ENCODE measurements at regions not wholly inside any gene's neighbourhood (a gene's known extent, or its start where the extent isn't known, plus 50 kb on each side); places are given as distances from the start of the nearest gene placed in this dataset.

- in situ Hi-C loops (cut with MboI; ENCODE audit: low sequenced_read_pairs) = no loop called here
- no peak overlapping the region for H2BK5ac ChIP-seq (ENCODE audit: low read depth, low read length, poor library complexity, severe bottlenecking)
- no CpG with 5 or more reads among the region's 4 CpGs for WGBS, 2 experiments (ENCODE audit: extremely low coverage in 2 of 2, insufficient read length in 1 of 2)
- peaks cover 7% of the 10 kb centered on the region for H3K9me1 ChIP-seq (ENCODE audit: insufficient read depth, low read length)
- H3K4me3 ChIP-seq (ENCODE audit: insufficient read depth, low read depth, low read length) = no peak overlapping the region
- no peaks in the 10 kb centered on the region for H3K27me3 ChIP-seq (ENCODE audit: control insufficient read depth, insufficient read depth, low read length)
- no peak overlapping the region for H2BK120ac ChIP-seq (ENCODE audit: low read depth, low read length)
- H4K5ac ChIP-seq (ENCODE audit: low read depth, low read length) = no peak overlapping the region
- H3K36me3 ChIP-seq (ENCODE audit: control insufficient read depth, insufficient read depth, low read length) = no peaks in the 10 kb centered on the region
- BruUV-seq (replicated peaks) = no TSS peak
- H3K14ac ChIP-seq (replicated peaks; ENCODE audit: low read depth, low read length) = no peak overlapping the region
- H2BK20ac ChIP-seq (ENCODE audit: low read depth, low read length) = no peak overlapping the region
- TF ChIP-seq RAD21 (IDR thresholded peaks at IDR 0.05; ENCODE audit: low read length) (no peak), MAFK (IDR thresholded peaks at IDR 0.05; ENCODE audit: low read depth, low read length) (no peak), CHD1 (IDR thresholded peaks at IDR 0.05; ENCODE audit: low read depth, low read length) (no peak), BHLHE40 (IDR thresholded peaks at IDR 0.05; ENCODE audit: low read depth, low read length) (no peak)
- no peak overlapping the region for H3K4me2 ChIP-seq (ENCODE audit: low read depth, low read length)
- POLR2A ChIA-PET (ENCODE audit: unreplicated experiment) = no interaction called here
- H3K4ac ChIP-seq (ENCODE audit: low read depth, low read length) = no peak overlapping the region
- peaks cover 11% of the 10 kb centered on the region for H3K4me1 ChIP-seq (ENCODE audit: control insufficient read depth, insufficient read depth, low read length)
- H4K91ac ChIP-seq (ENCODE audit: insufficient read depth, low read depth, low read length) = no peak overlapping the region
- H3K79me1 ChIP-seq (ENCODE audit: low read depth in 1 of 2, low read length in 2 of 2) = no peaks in the 10 kb centered on the region
- no peak overlapping the region for H2AK5ac ChIP-seq (ENCODE audit: low read depth, low read length)
- dilution Hi-C loops (cut with HindIII; ENCODE audit: low sequenced_read_pairs, unreplicated experiment) = no loop called here
- H3K23ac ChIP-seq (ENCODE audit: low read depth, low read length) = no peak overlapping the region
- ATAC-seq (ENCODE audit: low read depth) (no peak), DNase-seq (no peak)
- H3K9me3 ChIP-seq (ENCODE audit: control insufficient read depth, insufficient read depth, low read length) = no peaks in the 10 kb centered on the region
- H2AFZ ChIP-seq (replicated peaks; ENCODE audit: low read length, poor library complexity) = no peak overlapping the region
- H4K20me1 ChIP-seq (ENCODE audit: insufficient read depth, low read length) = no peaks in the 10 kb centered on the region; the same call in 1 of the 2 replicates
- CTCF ChIA-PET = interaction anchor here (1.4 kb wide), 1 partner anchor 21 kb away, joined by 3 read pairs; no protein-coding TSS in a partner anchor
- H2AK9ac ChIP-seq (replicated peaks; ENCODE audit: low read depth, low read length, poor library complexity) = no peak overlapping the region
- no peak overlapping the region for H4K8ac ChIP-seq (ENCODE audit: low read depth in 2 of 2, low read length in 2 of 2)
- no peak overlapping the region for H2BK15ac ChIP-seq (ENCODE audit: low read depth, low read length)
- no peak overlapping the region for H3K9ac ChIP-seq (ENCODE audit: low read depth, low read length)
- H3K56ac ChIP-seq (ENCODE audit: extremely low read depth, insufficient read depth, low read length) = no peak overlapping the region
- intact Hi-C loops (cut with micrococcal nuclease) = no loop called here
- H3K27ac ChIP-seq (ENCODE audit: insufficient read depth, low read length) = no peak overlapping the region
- no peak overlapping the region for H3K18ac ChIP-seq (ENCODE audit: low read depth, low read length)
Measured at GRCh38 chr2:20557226-20557625, 93.7 kb downstream of the HS1BP3 start.
